AG08395 (cell line): ENCODE measurements at regions not wholly inside any gene's neighbourhood (a gene's known extent, or its start where the extent isn't known, plus 50 kb on each side); places are given as distances from the start of the nearest gene placed in this dataset.
A peak's percentile ranks its signal among the peaks of the same experiment; 100 is the strongest.

Experiments used
- DNase-seq: peaks from one replicate; pipeline ENCODE4 v3.0.0; 2012; ENCODE audit warnings: mixed read lengths, low spot score

GRCh38 chr2:7888876-7889275, 793.0 kb upstream of the ID2 start:
- no peak for DNase-seq

- DNase-seq = no peak
These were observed 790.5 kb upstream of the ID2 start for GRCh38 chr2:7891312-7891711.

GRCh38 chr2:7895289-7895688, 786.6 kb upstream of the ID2 start:
- no peak for DNase-seq

- no peak for DNase-seq
These were observed 784.8 kb upstream of the ID2 start for GRCh38 chr2:7896940-7897487.

- DNase-seq = no peak
These were observed 782.6 kb upstream of the ID2 start for GRCh38 chr2:7899241-7899640.

GRCh38 chr2:7899923-7900322, 781.9 kb upstream of the ID2 start:
- no peak for DNase-seq

GRCh38 chr2:7900593-7900992, 781.3 kb upstream of the ID2 start:
- no peak for DNase-seq

- no peak for DNase-seq
These were observed 779.5 kb upstream of the ID2 start for GRCh38 chr2:7902251-7902765.

GRCh38 chr2:7904319-7904718, 777.5 kb upstream of the ID2 start:
- no peak for DNase-seq

- no peak for DNase-seq
These were observed 776.1 kb upstream of the ID2 start for GRCh38 chr2:7905756-7906155.

- no peak for DNase-seq
These were observed 775.4 kb upstream of the ID2 start for GRCh38 chr2:7906431-7906830.

- DNase-seq = no peak
These were observed 774.8 kb upstream of the ID2 start for GRCh38 chr2:7907041-7907440.

- DNase-seq = no peak
These were observed 771.1 kb upstream of the ID2 start for GRCh38 chr2:7910752-7911151.

- no peak for DNase-seq
These were observed 770.7 kb upstream of the ID2 start for GRCh38 chr2:7911196-7911595.

GRCh38 chr2:7913974-7914373, 767.9 kb upstream of the ID2 start:
- no peak for DNase-seq

GRCh38 chr2:7915302-7916091, 766.4 kb upstream of the ID2 start:
- peak; percentile 52 for DNase-seq

GRCh38 chr2:7916670-7917069, 765.2 kb upstream of the ID2 start:
- DNase-seq = no peak

- DNase-seq = no peak
These were observed 762.3 kb upstream of the ID2 start for GRCh38 chr2:7919510-7919909.

GRCh38 chr2:7924023-7924762, 757.7 kb upstream of the ID2 start:
- no peak for DNase-seq

- DNase-seq = no peak
These were observed 756.4 kb upstream of the ID2 start for GRCh38 chr2:7925506-7925905.

- DNase-seq = peak; percentile 55
These were observed 754.2 kb upstream of the ID2 start for GRCh38 chr2:7927691-7928090.

- no peak for DNase-seq
These were observed 752.6 kb upstream of the ID2 start for GRCh38 chr2:7929281-7929680.
